Neutrophil (primary cell): ENCODE measurements at regions not wholly inside any gene's neighbourhood (a gene's known extent, or its start where the extent isn't known, plus 50 kb on each side); places are given as distances from the start of the nearest gene placed in this dataset.

Experiments used
- H3K27ac ChIP-seq: fragments of 200-600 bp; sonication (generic); 2 replicates; pipeline ENCODE4 v1.5.1; 2016; ENCODE audit warnings: mild to moderate bottlenecking, moderate library complexity
- H3K27me3 ChIP-seq: fragments of 200-600 bp; sonication (generic); 2 replicates; pipeline ENCODE4 v1.6.0; 2016; ENCODE audit warnings: mild to moderate bottlenecking
- H3K36me3 ChIP-seq: fragments of 200-600 bp; sonication (generic); 2 replicates; pipeline ENCODE4 v1.5.1; 2017
- H3K4me1 ChIP-seq, 2 experiments: fragments of 200-600 bp in 1 of 2; sonication (generic) in 1 of 2; 1 replicate in 1 of 2; 2 replicates in 1 of 2; pipeline versions ENCODE4 v1.5.1 to v1.6.1; 2013 to 2016; ENCODE audit warnings: low read depth in 1 of 2, low read length in 1 of 2, mild to moderate bottlenecking in 1 of 2, moderate library complexity in 1 of 2; ENCODE audit not compliant: control insufficient read depth in 1 of 2, insufficient read depth in 1 of 2
- H3K4me3 ChIP-seq, 2 experiments: fragments of 200-600 bp in 1 of 2; sonication (generic) in 1 of 2; 1 replicate in 1 of 2; 2 replicates in 1 of 2; pipeline ENCODE4 v1.5.1; 2013 to 2016; ENCODE audit warnings: low read depth in 1 of 2, low read length in 1 of 2, mild to moderate bottlenecking in 1 of 2, moderate library complexity in 1 of 2
- H3K9me3 ChIP-seq: fragments of 200-600 bp; sonication (generic); 2 replicates; pipeline ENCODE4 v1.5.1; 2016
- CTCF ChIP-seq: fragments of 200-600 bp; sonication (generic); IDR thresholded peaks from 2 replicates; pipeline ENCODE4 v1.5.1; 2016; ENCODE audit warnings: antibody characterized with exemption

- H3K4me1 ChIP-seq = no peaks in the 10 kb centered on the region
- no peaks in the 10 kb centered on the region for H3K36me3 ChIP-seq
- H3K27me3 ChIP-seq = no peaks in the 10 kb centered on the region
- no peaks in the 10 kb centered on the region for H3K9me3 ChIP-seq
- no peak overlapping the region for H3K4me3 ChIP-seq
- TF ChIP-seq CTCF = no peak
- no peak overlapping the region for H3K27ac ChIP-seq
Measured at GRCh38 chr9:118782790-118783463, 586.3 kb downstream of the BRINP1 start.

GRCh38 chr9:118784033-118784432, 585.2 kb downstream of the BRINP1 start:
- no peak for TF ChIP-seq CTCF
- no peaks in the 10 kb centered on the region for H3K4me1 ChIP-seq
- H3K36me3 ChIP-seq = no peaks in the 10 kb centered on the region
- H3K9me3 ChIP-seq = no peaks in the 10 kb centered on the region
- H3K27ac ChIP-seq = no peak overlapping the region
- no peak overlapping the region for H3K4me3 ChIP-seq
- H3K27me3 ChIP-seq = no peaks in the 10 kb centered on the region

GRCh38 chr9:118785456-118785855, 583.8 kb downstream of the BRINP1 start:
- no peaks in the 10 kb centered on the region for H3K27me3 ChIP-seq
- H3K4me1 ChIP-seq = no peaks in the 10 kb centered on the region
- H3K9me3 ChIP-seq = no peaks in the 10 kb centered on the region
- no peak overlapping the region for H3K27ac ChIP-seq
- TF ChIP-seq CTCF = no peak
- no peak overlapping the region for H3K4me3 ChIP-seq
- H3K36me3 ChIP-seq = no peaks in the 10 kb centered on the region

GRCh38 chr9:118786877-118787276, 582.4 kb downstream of the BRINP1 start:
- Histone ChIP-seq H3K9me3 (no peaks in the 10 kb centered on the region), H3K36me3 (no peaks in the 10 kb centered on the region), H3K4me1 (no peaks in the 10 kb centered on the region), H3K27ac (no peak overlapping the region), H3K27me3 (no peaks in the 10 kb centered on the region), H3K4me3 (no peak overlapping the region)
- no peak for TF ChIP-seq CTCF

GRCh38 chr9:118809160-118809625, 560.0 kb downstream of the BRINP1 start:
- H3K4me1 ChIP-seq = no peaks in the 10 kb centered on the region
- no peaks in the 10 kb centered on the region for H3K27me3 ChIP-seq
- no peak overlapping the region for H3K4me3 ChIP-seq
- no peaks in the 10 kb centered on the region for H3K9me3 ChIP-seq
- TF ChIP-seq CTCF = no peak
- H3K36me3 ChIP-seq = no peaks in the 10 kb centered on the region
- H3K27ac ChIP-seq = no peak overlapping the region
